OCI-LY3 (cell line): ENCODE measurements at regions not wholly inside any gene's neighbourhood (a gene's known extent, or its start where the extent isn't known, plus 50 kb on each side); places are given as distances from the start of the nearest gene placed in this dataset.

Source experiments
- EZH2phosphoT487 ChIP-seq: fragments of 200-600 bp; shearing (Covaris generic); IDR thresholded peaks from 2 replicates; pipeline ENCODE4 v1.6.1; 2018; ENCODE audit warnings: antibody characterized with exemption, mixed run types, low read depth
- TF ChIP-seq, protein P1 (sequence below): fragments of 200-600, 300-600 bp; sonication (generic); IDR thresholded peaks from 2 replicates; pipeline ENCODE4 v1.5.1; 2014; ENCODE audit warnings: antibody characterized with exemption, low read length, low read depth

DNA sequence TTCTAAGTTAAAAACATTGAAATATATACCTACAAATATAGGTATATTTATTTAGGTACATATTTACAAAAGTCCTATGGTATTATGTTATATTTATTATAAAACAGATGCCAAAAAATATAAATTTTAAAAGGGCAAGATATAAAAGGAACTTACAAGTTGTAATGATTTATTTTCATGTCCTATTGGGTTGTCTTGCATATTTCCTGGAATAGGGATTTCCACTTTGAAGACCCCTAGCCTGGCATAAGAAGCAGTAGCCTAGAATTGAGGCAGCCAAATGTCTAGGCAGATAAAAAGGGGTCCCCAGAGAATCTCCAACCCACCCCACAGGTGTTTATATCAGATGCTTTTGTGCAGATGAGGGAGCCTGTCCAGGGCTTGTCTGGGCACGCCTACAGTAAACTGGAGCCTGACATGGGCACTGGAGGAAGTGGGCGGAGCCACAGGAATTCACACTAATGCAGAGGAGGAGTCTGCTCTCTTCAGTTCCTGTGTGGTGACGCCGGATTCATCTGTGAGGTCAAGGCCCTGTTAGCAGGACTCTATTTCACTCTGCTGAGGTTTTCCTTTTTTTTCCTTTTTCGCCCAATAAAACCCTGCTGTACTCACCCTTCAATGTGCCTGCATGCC lies 1088.9 kb upstream of the PIK3C3 start:
- TF ChIP-seq, protein P1, sequence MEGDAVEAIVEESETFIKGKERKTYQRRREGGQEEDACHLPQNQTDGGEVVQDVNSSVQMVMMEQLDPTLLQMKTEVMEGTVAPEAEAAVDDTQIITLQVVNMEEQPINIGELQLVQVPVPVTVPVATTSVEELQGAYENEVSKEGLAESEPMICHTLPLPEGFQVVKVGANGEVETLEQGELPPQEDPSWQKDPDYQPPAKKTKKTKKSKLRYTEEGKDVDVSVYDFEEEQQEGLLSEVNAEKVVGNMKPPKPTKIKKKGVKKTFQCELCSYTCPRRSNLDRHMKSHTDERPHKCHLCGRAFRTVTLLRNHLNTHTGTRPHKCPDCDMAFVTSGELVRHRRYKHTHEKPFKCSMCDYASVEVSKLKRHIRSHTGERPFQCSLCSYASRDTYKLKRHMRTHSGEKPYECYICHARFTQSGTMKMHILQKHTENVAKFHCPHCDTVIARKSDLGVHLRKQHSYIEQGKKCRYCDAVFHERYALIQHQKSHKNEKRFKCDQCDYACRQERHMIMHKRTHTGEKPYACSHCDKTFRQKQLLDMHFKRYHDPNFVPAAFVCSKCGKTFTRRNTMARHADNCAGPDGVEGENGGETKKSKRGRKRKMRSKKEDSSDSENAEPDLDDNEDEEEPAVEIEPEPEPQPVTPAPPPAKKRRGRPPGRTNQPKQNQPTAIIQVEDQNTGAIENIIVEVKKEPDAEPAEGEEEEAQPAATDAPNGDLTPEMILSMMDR, result no peak
- no peak for TF ChIP-seq EZH2phosphoT487
